Mesendoderm (in vitro differentiated cells): ENCODE measurements at regions not wholly inside any gene's neighbourhood (a gene's known extent, or its start where the extent isn't known, plus 50 kb on each side); places are given as distances from the start of the nearest gene placed in this dataset.

ENCODE experiments used
- DNase-seq: peaks from one replicate; pipeline ENCODE4 v3.0.0; 2013
- H2AK5ac ChIP-seq: 2 replicates; pipeline ENCODE4 v1.6.1; 2013; ENCODE audit warnings: low read length, inconsistent platforms
- H2BK120ac ChIP-seq: 2 replicates; pipeline ENCODE4 v1.6.1; 2013; ENCODE audit warnings: low read depth, mild to moderate bottlenecking, low read length, moderate library complexity, mixed read lengths
- H2BK15ac ChIP-seq: replicated peaks from 2 replicates; pipeline ENCODE4 v1.6.1; 2013; ENCODE audit warnings: low read depth, mild to moderate bottlenecking, moderate library complexity
- H2BK5ac ChIP-seq: 2 replicates; pipeline ENCODE4 v1.6.1; 2013; ENCODE audit warnings: low read length, inconsistent platforms
- H3K18ac ChIP-seq: 2 replicates; pipeline ENCODE4 v1.6.1; 2013; ENCODE audit warnings: mild to moderate bottlenecking, low read length, mixed read lengths
- H3K23ac ChIP-seq: one replicate; pipeline ENCODE4 v1.6.1; 2013; ENCODE audit warnings: low read length
- H3K27ac ChIP-seq: 2 replicates; pipeline ENCODE4 v1.5.1; 2013; ENCODE audit warnings: low read depth, mild to moderate bottlenecking, inconsistent platforms, low read length, moderate library complexity
- H3K27me3 ChIP-seq: 2 replicates; pipeline ENCODE4 v1.6.1; 2013; ENCODE audit warnings: low read length, control low read depth, mild to moderate bottlenecking, inconsistent platforms; ENCODE audit not compliant: insufficient read depth, poor library complexity
- H3K36me3 ChIP-seq: 2 replicates; pipeline ENCODE4 v1.6.1; 2013; ENCODE audit warnings: low read length, inconsistent platforms; ENCODE audit not compliant: control insufficient read depth, insufficient read depth
- H3K4ac ChIP-seq: one replicate; pipeline ENCODE4 v1.6.1; 2013; ENCODE audit warnings: low read depth, mild to moderate bottlenecking, low read length, moderate library complexity
- H3K4me1 ChIP-seq: 2 replicates; pipeline ENCODE4 v1.6.1; 2013; ENCODE audit warnings: low read depth, low read length, inconsistent platforms; ENCODE audit not compliant: control insufficient read depth
- H3K4me2 ChIP-seq: 2 replicates; pipeline ENCODE4 v1.6.1; 2013; ENCODE audit warnings: low read length
- H3K4me3 ChIP-seq: 2 replicates; pipeline ENCODE4 v1.5.1; 2013; ENCODE audit warnings: mild to moderate bottlenecking, low read length
- H3K56ac ChIP-seq: one replicate; pipeline ENCODE4 v1.6.1; 2013; ENCODE audit warnings: low read length
- H3K79me1 ChIP-seq: 2 replicates; pipeline ENCODE4 v1.6.1; 2013; ENCODE audit warnings: low read length, inconsistent platforms
- H3K79me2 ChIP-seq: 2 replicates; pipeline ENCODE4 v1.6.1; 2013; ENCODE audit warnings: mild to moderate bottlenecking, low read length; ENCODE audit not compliant: control insufficient read depth, insufficient read depth
- H3K9ac ChIP-seq: 2 replicates; pipeline ENCODE4 v1.6.1; 2013; ENCODE audit warnings: low read length, inconsistent platforms
- H4K5ac ChIP-seq: one replicate; pipeline ENCODE4 v1.6.1; 2013; ENCODE audit warnings: low read length
- H4K8ac ChIP-seq: one replicate; pipeline ENCODE4 v1.6.1; 2013; ENCODE audit warnings: low read depth, mild to moderate bottlenecking, control low read depth, low read length, moderate library complexity
- WGBS: extraction: QIAGEN DNeasy Blood & Tissue Kit; methylation state at CpG from one replicate; pipeline ENCODE4 v1.1.7; 2013; ENCODE audit warnings: low lambda C conversion rate, missing lambda C conversion rate; ENCODE audit not compliant: insufficient coverage; ENCODE audit errors: extremely low coverage; 5-methylcytosine and 5-hydroxymethylcytosine counted together

- WGBS: no CpG with 5 or more reads among the region's 5 CpGs
These were observed 73.9 kb upstream of the ADAMTS9 start for GRCh38 chr3:64761729-64762128.

DNA sequence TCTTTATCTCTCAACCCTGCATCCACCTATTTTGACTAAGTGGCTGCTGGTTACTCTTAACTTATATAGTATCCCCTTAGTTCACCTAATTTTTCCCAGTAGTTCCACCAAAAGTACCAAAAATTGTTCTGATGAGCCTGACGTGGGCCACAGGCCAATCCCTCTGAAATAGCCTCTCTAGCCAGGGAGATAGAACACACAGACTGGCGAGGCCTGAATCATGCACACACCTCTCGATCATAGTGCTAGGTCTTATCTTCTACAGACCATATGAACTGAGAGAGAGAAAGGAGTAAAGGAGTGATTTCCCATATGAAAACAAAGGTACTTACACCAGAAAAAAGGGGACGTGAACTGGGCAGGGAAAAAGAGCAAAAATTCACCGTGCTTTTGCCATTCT, 72.5 kb upstream of the ADAMTS9 start:
- Histone ChIP-seq H2BK120ac (no peak overlapping the region), H3K23ac (no peak overlapping the region), H4K5ac (no peak overlapping the region), H3K18ac (no peak overlapping the region), H3K4ac (no peak overlapping the region), H2AK5ac (no peak overlapping the region), H2BK15ac (no peak overlapping the region), H3K4me1 (no peaks in the 10 kb centered on the region), H3K56ac (no peak overlapping the region), H3K79me2 (no peaks in the 10 kb centered on the region), H2BK5ac (no peak overlapping the region), H3K4me2 (no peak overlapping the region), H3K4me3 (no peak overlapping the region), H4K8ac (no peak overlapping the region), H3K9ac (no peak overlapping the region), H3K36me3 (no peaks in the 10 kb centered on the region), H3K27ac (no peak overlapping the region), H3K27me3 (no peaks in the 10 kb centered on the region), H3K79me1 (no peaks in the 10 kb centered on the region)
- no peak for DNase-seq
- WGBS: no CpG with 5 or more reads among the region's 5 CpGs

More at GRCh38 chr3:64761729-64762128, 73.9 kb upstream of the ADAMTS9 start:
- no peak overlapping the region for H3K23ac ChIP-seq
- H3K79me2 ChIP-seq: no peaks in the 10 kb centered on the region
- H4K5ac ChIP-seq: no peak overlapping the region
- no peak overlapping the region for H3K18ac ChIP-seq
- H2BK120ac ChIP-seq: no peak overlapping the region
- H3K56ac ChIP-seq: no peak overlapping the region
- DNase-seq: no peak
- no peak overlapping the region for H3K9ac ChIP-seq
- no peak overlapping the region for H2BK15ac ChIP-seq
- H3K4me1 ChIP-seq: peaks cover 4% of the 10 kb centered on the region
- no peak overlapping the region for H3K4me3 ChIP-seq
- H4K8ac ChIP-seq: no peak overlapping the region
- no peaks in the 10 kb centered on the region for H3K27me3 ChIP-seq
- no peak overlapping the region for H2AK5ac ChIP-seq
- no peak overlapping the region for H2BK5ac ChIP-seq
- no peaks in the 10 kb centered on the region for H3K36me3 ChIP-seq
- H3K79me1 ChIP-seq: no peaks in the 10 kb centered on the region
- H3K4me2 ChIP-seq: no peak overlapping the region
- no peak overlapping the region for H3K4ac ChIP-seq
- no peak overlapping the region for H3K27ac ChIP-seq

- H3K56ac ChIP-seq: no peak overlapping the region
- H2BK15ac ChIP-seq: no peak overlapping the region
- H3K79me1 ChIP-seq: no peaks in the 10 kb centered on the region
- DNase-seq: no peak
- WGBS: no CpG with 5 or more reads among the region's 2 CpGs
- no peak overlapping the region for H3K23ac ChIP-seq
- H2AK5ac ChIP-seq: no peak overlapping the region
- no peaks in the 10 kb centered on the region for H3K27me3 ChIP-seq
- no peaks in the 10 kb centered on the region for H3K36me3 ChIP-seq
- H4K5ac ChIP-seq: no peak overlapping the region
- no peak overlapping the region for H3K4me2 ChIP-seq
- H3K4ac ChIP-seq: no peak overlapping the region
- no peak overlapping the region for H4K8ac ChIP-seq
- no peak overlapping the region for H3K18ac ChIP-seq
- H3K4me3 ChIP-seq: no peak overlapping the region
- no peak overlapping the region for H3K27ac ChIP-seq
- H3K4me1 ChIP-seq: no peaks in the 10 kb centered on the region
- H2BK5ac ChIP-seq: no peak overlapping the region
- no peak overlapping the region for H3K9ac ChIP-seq
- no peaks in the 10 kb centered on the region for H3K79me2 ChIP-seq
- H2BK120ac ChIP-seq: no peak overlapping the region
These were observed 72.0 kb upstream of the ADAMTS9 start for GRCh38 chr3:64759811-64760210.

DNA sequence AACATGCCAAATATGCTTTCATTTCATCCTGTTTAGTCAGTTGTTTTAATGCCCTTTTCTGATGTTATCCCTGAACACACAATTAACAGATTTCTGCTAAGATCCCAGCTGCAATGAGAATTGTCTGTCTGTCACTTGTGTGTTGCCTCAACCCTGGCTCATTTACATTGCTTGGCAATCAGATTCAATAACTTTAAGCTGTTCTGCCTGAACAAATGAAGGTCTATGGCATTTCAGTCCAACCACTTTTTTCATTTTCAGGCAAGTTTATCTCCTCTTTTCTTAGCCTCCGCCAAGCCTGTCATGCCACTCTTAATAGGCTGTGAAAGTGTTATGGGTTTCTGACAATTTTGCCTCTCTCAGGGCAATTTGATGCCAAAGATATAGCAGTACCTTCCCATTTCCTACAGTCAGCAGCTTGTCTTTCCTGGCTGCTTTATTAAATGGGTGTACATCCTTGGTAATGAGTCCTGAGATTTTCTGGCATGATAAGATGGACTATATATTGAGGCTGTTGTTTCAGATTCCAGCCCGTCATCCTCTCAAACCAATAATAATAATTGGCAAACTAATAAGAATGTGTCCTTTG, 68.7 kb upstream of the ADAMTS9 start:
- Histone ChIP-seq H3K36me3 (no peaks in the 10 kb centered on the region), H3K56ac (no peak overlapping the region), H2BK15ac (no peak overlapping the region), H3K18ac (no peak overlapping the region), H2BK120ac (no peak overlapping the region), H2AK5ac (no peak overlapping the region), H3K4me3 (no peak overlapping the region), H3K27me3 (no peaks in the 10 kb centered on the region), H3K79me1 (no peaks in the 10 kb centered on the region), H4K5ac (no peak overlapping the region), H3K4ac (peak overlapping the region; percentile 16), H3K27ac (no peak overlapping the region), H3K23ac (no peak overlapping the region), H2BK5ac (no peak overlapping the region), H3K4me2 (no peak overlapping the region), H3K79me2 (no peaks in the 10 kb centered on the region), H3K4me1 (no peaks in the 10 kb centered on the region), H4K8ac (no peak overlapping the region), H3K9ac (no peak overlapping the region)
- no peak for DNase-seq
- no CpG with 5 or more reads among the region's 2 CpGs for WGBS

GRCh38 chr3:64748244-64748904, 60.6 kb upstream of the ADAMTS9 start:
- no peak overlapping the region for H3K4ac ChIP-seq
- H3K56ac ChIP-seq: no peak overlapping the region
- no peaks in the 10 kb centered on the region for H3K36me3 ChIP-seq
- DNase-seq: peak; percentile 8
- H2AK5ac ChIP-seq: no peak overlapping the region
- no peak overlapping the region for H3K18ac ChIP-seq
- no peak overlapping the region for H4K8ac ChIP-seq
- H3K4me1 ChIP-seq: no peaks in the 10 kb centered on the region
- no peak overlapping the region for H3K9ac ChIP-seq
- no peak overlapping the region for H3K4me2 ChIP-seq
- WGBS: no CpG with 5 or more reads among the region's 6 CpGs
- no peaks in the 10 kb centered on the region for H3K79me2 ChIP-seq
- no peak overlapping the region for H2BK15ac ChIP-seq
- H2BK5ac ChIP-seq: no peak overlapping the region
- H2BK120ac ChIP-seq: no peak overlapping the region
- H3K27ac ChIP-seq: no peak overlapping the region
- H3K23ac ChIP-seq: no peak overlapping the region
- no peaks in the 10 kb centered on the region for H3K27me3 ChIP-seq
- H3K4me3 ChIP-seq: no peak overlapping the region
- no peaks in the 10 kb centered on the region for H3K79me1 ChIP-seq
- H4K5ac ChIP-seq: no peak overlapping the region

DNA sequence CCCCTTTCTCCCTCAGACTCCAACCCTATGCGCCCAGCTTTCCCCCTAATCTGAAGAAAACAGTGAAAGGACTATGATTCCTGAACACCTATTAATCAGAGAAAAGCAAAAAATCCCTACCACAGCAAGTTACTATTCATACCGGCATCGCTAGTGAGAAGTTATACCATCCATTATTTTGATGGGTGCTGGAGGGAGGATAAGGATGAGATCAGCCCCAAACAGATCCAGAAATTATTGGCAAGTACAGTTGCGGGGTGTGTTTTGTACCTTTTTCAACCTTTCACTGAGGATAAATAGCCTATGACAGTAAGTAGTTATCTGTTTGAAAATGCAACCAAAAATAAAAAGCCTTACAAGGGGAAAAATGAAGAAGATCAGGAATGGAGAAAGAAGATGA, 59.9 kb upstream of the ADAMTS9 start:
- H3K18ac ChIP-seq: no peak overlapping the region
- no peak overlapping the region for H3K23ac ChIP-seq
- H3K36me3 ChIP-seq: no peaks in the 10 kb centered on the region
- H3K4me2 ChIP-seq: no peak overlapping the region
- no peak overlapping the region for H3K4me3 ChIP-seq
- no CpG with 5 or more reads among the region's 4 CpGs for WGBS
- H3K27ac ChIP-seq: no peak overlapping the region
- no peaks in the 10 kb centered on the region for H3K79me2 ChIP-seq
- no peak for DNase-seq
- no peak overlapping the region for H3K56ac ChIP-seq
- H2BK120ac ChIP-seq: no peak overlapping the region
- H3K4ac ChIP-seq: no peak overlapping the region
- no peak overlapping the region for H2BK15ac ChIP-seq
- H3K79me1 ChIP-seq: no peaks in the 10 kb centered on the region
- H2BK5ac ChIP-seq: no peak overlapping the region
- H3K4me1 ChIP-seq: no peaks in the 10 kb centered on the region
- H3K27me3 ChIP-seq: no peaks in the 10 kb centered on the region
- no peak overlapping the region for H4K8ac ChIP-seq
- H4K5ac ChIP-seq: no peak overlapping the region
- no peak overlapping the region for H2AK5ac ChIP-seq
- H3K9ac ChIP-seq: no peak overlapping the region
